HT-29 (cell line): ENCODE measurements at regions not wholly inside any gene's neighbourhood (a gene's known extent, or its start where the extent isn't known, plus 50 kb on each side); places are given as distances from the start of the nearest gene placed in this dataset.

Source experiments
- DNase-seq: peaks from one replicate; pipeline ENCODE4 v3.0.0-alpha.2; 2015; ENCODE audit warnings: low spot score

- peak; percentile 8 for DNase-seq
These were observed 421.7 kb upstream of the GOLIM4 start for GRCh38 chr3:168517249-168518071.

- DNase-seq: no peak
These were observed 418.5 kb upstream of the GOLIM4 start for GRCh38 chr3:168514252-168514651.

- no peak for DNase-seq
These were observed 417.1 kb upstream of the GOLIM4 start for GRCh38 chr3:168512802-168513201.

GRCh38 chr3:168511428-168512014 lies 415.8 kb upstream of the GOLIM4 start:
- peak; percentile 51 for DNase-seq

GRCh38 chr3:168506589-168506988 lies 410.9 kb upstream of the GOLIM4 start:
- DNase-seq: no peak

- DNase-seq: no peak
These were observed 405.8 kb upstream of the GOLIM4 start for GRCh38 chr3:168501570-168501969.

GRCh38 chr3:168498194-168498593 lies 402.5 kb upstream of the GOLIM4 start:
- DNase-seq: no peak

GRCh38 chr3:168497741-168498140 lies 402.0 kb upstream of the GOLIM4 start:
- no peak for DNase-seq

- DNase-seq: no peak
These were observed 401.5 kb upstream of the GOLIM4 start for GRCh38 chr3:168497183-168497582.

- DNase-seq: no peak
These were observed 400.2 kb upstream of the GOLIM4 start for GRCh38 chr3:168495932-168496331.

- no peak for DNase-seq
These were observed 399.5 kb upstream of the GOLIM4 start for GRCh38 chr3:168495270-168495669.

GRCh38 chr3:168493412-168494205 lies 397.9 kb upstream of the GOLIM4 start:
- no peak for DNase-seq

- DNase-seq: no peak
These were observed 395.3 kb upstream of the GOLIM4 start for GRCh38 chr3:168490981-168491380.

GRCh38 chr3:168489301-168489700 lies 393.6 kb upstream of the GOLIM4 start:
- DNase-seq: no peak

- no peak for DNase-seq
These were observed 390.2 kb upstream of the GOLIM4 start for GRCh38 chr3:168485936-168486335.

GRCh38 chr3:168476360-168476980 lies 380.7 kb upstream of the GOLIM4 start:
- no peak for DNase-seq

- no peak for DNase-seq
These were observed 380.0 kb upstream of the GOLIM4 start for GRCh38 chr3:168475704-168476103.

GRCh38 chr3:168473334-168473890 lies 377.7 kb upstream of the GOLIM4 start:
- DNase-seq: no peak

GRCh38 chr3:168472783-168473182 lies 377.1 kb upstream of the GOLIM4 start:
- no peak for DNase-seq

GRCh38 chr3:168470380-168470779 lies 374.7 kb upstream of the GOLIM4 start:
- DNase-seq: no peak

GRCh38 chr3:168469436-168469835 lies 373.7 kb upstream of the GOLIM4 start:
- DNase-seq: no peak
